ENCODE measurements at regions not wholly inside any gene's neighbourhood (a gene's known extent, or its start where the extent isn't known, plus 50 kb on each side); places are given as distances from the start of the nearest gene placed in this dataset.

DNA sequence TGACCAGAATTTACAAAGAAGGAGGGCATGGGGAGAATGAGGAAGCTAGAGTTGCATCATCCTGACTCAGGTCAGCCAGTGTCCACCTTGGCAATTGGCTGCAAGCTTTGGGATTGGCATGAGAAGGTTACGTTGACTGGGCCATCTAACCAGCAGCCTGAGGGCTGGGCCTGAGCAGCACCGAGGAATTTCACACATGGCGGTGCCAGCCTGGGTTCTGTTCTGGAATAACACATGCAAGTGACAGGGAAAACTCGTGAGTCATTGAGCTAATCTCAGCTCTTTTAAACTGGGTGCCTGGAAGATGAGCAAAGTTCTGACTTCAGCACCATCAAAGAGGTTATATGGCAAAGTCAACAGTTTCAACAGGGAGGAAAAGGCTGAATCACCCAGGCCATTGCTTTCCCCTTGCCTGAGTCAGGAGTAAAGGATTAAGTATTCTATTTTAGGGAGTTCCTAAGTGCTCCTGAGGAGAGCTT, 543.2 kb upstream of the TBX3 start (continued):
- TF ChIP-seq CTCF (IDR thresholded peaks at IDR 0.05): no peak
- TF ChIP-seq GABPA (IDR thresholded peaks at IDR 0.05; ENCODE audit: low read depth): no peak
- TF ChIP-seq MXI1 (IDR thresholded peaks at IDR 0.05; ENCODE audit: low read depth, low read length): no peak
- TF ChIP-seq, protein P1, sequence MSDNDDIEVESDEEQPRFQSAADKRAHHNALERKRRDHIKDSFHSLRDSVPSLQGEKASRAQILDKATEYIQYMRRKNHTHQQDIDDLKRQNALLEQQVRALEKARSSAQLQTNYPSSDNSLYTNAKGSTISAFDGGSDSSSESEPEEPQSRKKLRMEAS (IDR thresholded peaks at IDR 0.05; ENCODE audit: low read depth): no peak
- no peak for TF ChIP-seq YY1 (IDR thresholded peaks at IDR 0.05; ENCODE audit: low read depth)
- no peak for TF ChIP-seq EZH2phosphoT487 (IDR thresholded peaks at IDR 0.05; ENCODE audit: borderline replicate concordance, low read depth)
- TF ChIP-seq RAD21 (IDR thresholded peaks at IDR 0.05; ENCODE audit: low read length): no peak
- TF ChIP-seq CHD2 (IDR thresholded peaks at IDR 0.05; ENCODE audit: low read length, partially characterized antibody): no peak

DNA sequence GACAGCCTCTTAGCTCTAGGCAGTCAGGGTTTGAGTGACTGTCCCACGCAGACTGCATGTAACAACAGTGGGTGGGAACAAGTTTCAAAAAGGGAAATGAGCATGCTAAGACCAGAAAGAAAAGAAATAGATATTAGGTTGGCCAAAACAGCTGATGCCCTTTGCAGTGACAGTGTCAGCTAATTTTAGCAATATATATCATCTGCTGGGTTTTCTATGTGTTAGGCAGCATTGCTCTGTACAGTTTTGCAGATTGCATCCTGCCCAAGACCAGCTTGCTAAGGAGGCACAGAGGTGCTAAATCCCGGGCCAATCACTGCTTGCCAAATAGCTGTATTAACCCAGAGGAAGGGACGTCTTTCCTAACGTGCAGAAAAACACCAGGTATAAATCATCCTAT, 541.9 kb upstream of the TBX3 start:
- POLR2A ChIA-PET: no interaction called here
- Histone ChIP-seq H3K36me3 (replicated peaks in 1 of 2; ENCODE audit: control insufficient read depth in 1 of 2, insufficient read depth in 2 of 2, low read length in 1 of 2) (no peaks in the 10 kb centered on the region), H3K4me1 (ENCODE audit: control insufficient read depth in 1 of 2, insufficient read depth in 2 of 2, low read depth in 1 of 2, low read length in 1 of 2) (peaks cover 4 to 11% of the 10 kb centered on the region in 2 experiments; a peak in 2 of 4 replicates), H3K9me2 (no peaks in the 10 kb centered on the region), H3K27me3 (ENCODE audit: insufficient read depth) (no peaks in the 10 kb centered on the region), H3K27ac (ENCODE audit: low read depth in 2 of 2, low read length in 1 of 2) (no peak overlapping the region), H3K9ac (no peak overlapping the region), H3K4me3 (ENCODE audit: low read depth in 2 of 2, low read length in 1 of 2) (no peak overlapping the region), H3K79me2 (ENCODE audit: insufficient read depth) (no peaks in the 10 kb centered on the region), H3F3A (replicated peaks; ENCODE audit: insufficient read depth) (peaks cover 4% of the 10 kb centered on the region), H2AFZ (ENCODE audit: low read depth) (no peak overlapping the region), H4K20me1 (ENCODE audit: insufficient read depth) (no peaks in the 10 kb centered on the region), H3K4me2 (no peak overlapping the region), H3K9me3 (no peaks in the 10 kb centered on the region)
- DNase-seq: no peak
- CTCF ChIA-PET: interaction anchor here (1.4 kb wide), 1 partner anchor 30 kb away, joined by 3 read pairs; no protein-coding TSS in a partner anchor
- 90% methylated on average over 4 of the region's 4 CpGs for WGBS (ENCODE audit: low lambda C conversion rate)
- no peak for TF ChIP-seq TCF12 (IDR thresholded peaks at IDR 0.05)
- no peak for TF ChIP-seq REST (IDR thresholded peaks at IDR 0.05; ENCODE audit: low read depth, low read length)
- no peak for TF ChIP-seq RAD21 (IDR thresholded peaks at IDR 0.05; ENCODE audit: low read length)
- no peak for TF ChIP-seq USF1 (IDR thresholded peaks at IDR 0.05; ENCODE audit: borderline replicate concordance, low read depth)
- TF ChIP-seq CHD2 (IDR thresholded peaks at IDR 0.05; ENCODE audit: low read length, partially characterized antibody): no peak
- TF ChIP-seq, protein P1 (IDR thresholded peaks at IDR 0.05; ENCODE audit: low read depth): no peak
- TF ChIP-seq RFX5 (IDR thresholded peaks at IDR 0.05; ENCODE audit: low read length): no peak
- no peak for TF ChIP-seq GABPA (IDR thresholded peaks at IDR 0.05; ENCODE audit: low read depth)
- TF ChIP-seq MEF2A (IDR thresholded peaks at IDR 0.05; ENCODE audit: borderline replicate concordance, low read depth): no peak
- TF ChIP-seq USF2 (IDR thresholded peaks at IDR 0.05; ENCODE audit: borderline replicate concordance, low read depth, low read length): no peak
- TF ChIP-seq TEAD4 (IDR thresholded peaks at IDR 0.05; ENCODE audit: borderline replicate concordance, insufficient read depth): no peak
- TF ChIP-seq, protein P2, sequence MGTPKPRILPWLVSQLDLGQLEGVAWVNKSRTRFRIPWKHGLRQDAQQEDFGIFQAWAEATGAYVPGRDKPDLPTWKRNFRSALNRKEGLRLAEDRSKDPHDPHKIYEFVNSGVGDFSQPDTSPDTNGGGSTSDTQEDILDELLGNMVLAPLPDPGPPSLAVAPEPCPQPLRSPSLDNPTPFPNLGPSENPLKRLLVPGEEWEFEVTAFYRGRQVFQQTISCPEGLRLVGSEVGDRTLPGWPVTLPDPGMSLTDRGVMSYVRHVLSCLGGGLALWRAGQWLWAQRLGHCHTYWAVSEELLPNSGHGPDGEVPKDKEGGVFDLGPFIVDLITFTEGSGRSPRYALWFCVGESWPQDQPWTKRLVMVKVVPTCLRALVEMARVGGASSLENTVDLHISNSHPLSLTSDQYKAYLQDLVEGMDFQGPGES (IDR thresholded peaks at IDR 0.05; ENCODE audit: low read depth, low read length): no peak
- no peak for TF ChIP-seq CTCF (IDR thresholded peaks at IDR 0.05)
- TF ChIP-seq NFIC (IDR thresholded peaks at IDR 0.05; ENCODE audit: borderline replicate concordance): no peak

Data from SK-N-SH (cell line).